Choroid plexus epithelial cell (primary cell): ENCODE measurements at regions not wholly inside any gene's neighbourhood (a gene's known extent, or its start where the extent isn't known, plus 50 kb on each side); places are given as distances from the start of the nearest gene placed in this dataset.
A peak's percentile ranks its signal among the peaks of the same experiment; 100 is the strongest.

Experiments
- DNase-seq: peaks from one replicate; pipeline ENCODE4 v3.0.0-alpha.2; 2010; ENCODE audit warnings: low read depth
- H3K4me3 ChIP-seq: 2 replicates; pipeline ENCODE4 v1.5.1; 2011; ENCODE audit warnings: low read depth, mild to moderate bottlenecking, control low read depth, low read length, moderate library complexity
- TF ChIP-seq, protein P1 (sequence below): conservative IDR thresholded peaks from 2 replicates; pipeline ENCODE4 v1.5.1; 2011; ENCODE audit warnings: low read depth, mild to moderate bottlenecking, control low read depth, inconsistent platforms, low read length, moderate library complexity

DNA sequence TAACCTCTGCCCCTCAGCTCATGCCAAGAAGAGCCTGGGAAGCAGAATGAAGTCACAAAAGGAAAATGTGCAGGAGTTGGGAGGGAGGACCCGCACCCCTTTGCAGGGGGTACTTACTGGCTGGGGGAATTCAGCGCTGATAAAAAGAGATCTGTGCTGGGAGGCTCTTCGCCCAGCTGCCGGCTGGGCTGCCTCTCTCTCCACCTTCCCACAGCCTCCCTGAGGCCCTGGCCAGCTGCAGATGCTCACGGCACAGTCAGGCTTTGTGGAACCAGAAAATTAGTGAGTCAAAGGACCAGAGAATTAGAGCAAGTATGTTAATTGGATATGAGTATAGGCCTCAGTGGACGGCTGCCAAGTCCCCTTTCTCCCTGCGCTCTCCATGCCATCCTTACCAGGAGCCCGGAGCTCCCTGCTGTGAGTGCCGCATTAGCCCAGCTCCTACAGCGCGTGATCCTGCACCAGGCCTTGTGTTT, 181.7 kb upstream of the SH3BP4 start:
- DNase-seq, result peak; percentile 32
- TF ChIP-seq, protein P1, sequence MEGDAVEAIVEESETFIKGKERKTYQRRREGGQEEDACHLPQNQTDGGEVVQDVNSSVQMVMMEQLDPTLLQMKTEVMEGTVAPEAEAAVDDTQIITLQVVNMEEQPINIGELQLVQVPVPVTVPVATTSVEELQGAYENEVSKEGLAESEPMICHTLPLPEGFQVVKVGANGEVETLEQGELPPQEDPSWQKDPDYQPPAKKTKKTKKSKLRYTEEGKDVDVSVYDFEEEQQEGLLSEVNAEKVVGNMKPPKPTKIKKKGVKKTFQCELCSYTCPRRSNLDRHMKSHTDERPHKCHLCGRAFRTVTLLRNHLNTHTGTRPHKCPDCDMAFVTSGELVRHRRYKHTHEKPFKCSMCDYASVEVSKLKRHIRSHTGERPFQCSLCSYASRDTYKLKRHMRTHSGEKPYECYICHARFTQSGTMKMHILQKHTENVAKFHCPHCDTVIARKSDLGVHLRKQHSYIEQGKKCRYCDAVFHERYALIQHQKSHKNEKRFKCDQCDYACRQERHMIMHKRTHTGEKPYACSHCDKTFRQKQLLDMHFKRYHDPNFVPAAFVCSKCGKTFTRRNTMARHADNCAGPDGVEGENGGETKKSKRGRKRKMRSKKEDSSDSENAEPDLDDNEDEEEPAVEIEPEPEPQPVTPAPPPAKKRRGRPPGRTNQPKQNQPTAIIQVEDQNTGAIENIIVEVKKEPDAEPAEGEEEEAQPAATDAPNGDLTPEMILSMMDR, result no peak
- no peak overlapping the region for H3K4me3 ChIP-seq

DNA sequence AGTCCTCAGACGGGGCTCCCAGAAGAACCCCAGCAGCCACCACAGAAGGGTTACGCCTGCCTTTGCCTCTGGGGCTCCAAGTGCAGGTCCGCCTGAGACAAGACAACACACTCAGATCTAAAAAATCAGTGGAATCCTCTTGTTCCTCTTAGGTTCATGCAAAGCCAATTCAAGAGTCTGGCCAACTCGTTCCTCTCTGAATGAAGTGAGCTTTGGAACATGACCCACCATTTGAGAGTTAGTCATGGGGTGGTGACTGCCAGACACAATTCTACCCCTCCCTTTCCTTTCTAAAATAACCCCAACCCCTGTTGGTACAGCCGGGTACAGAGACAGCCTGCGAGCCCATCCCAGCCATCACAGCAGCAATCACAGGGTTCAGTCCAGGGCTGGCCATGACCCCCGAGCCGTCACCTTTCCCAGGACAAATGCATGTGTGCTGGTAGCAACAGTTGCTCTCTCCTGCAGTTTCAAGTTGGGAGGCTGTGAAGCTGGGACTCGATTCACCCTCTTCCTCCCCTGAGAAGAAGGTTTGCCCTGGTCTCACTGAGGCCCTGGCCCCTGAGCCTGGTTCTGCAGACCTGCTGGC, 183.1 kb upstream of the SH3BP4 start:
- no peak for DNase-seq
- H3K4me3 ChIP-seq, result no peak overlapping the region

DNA sequence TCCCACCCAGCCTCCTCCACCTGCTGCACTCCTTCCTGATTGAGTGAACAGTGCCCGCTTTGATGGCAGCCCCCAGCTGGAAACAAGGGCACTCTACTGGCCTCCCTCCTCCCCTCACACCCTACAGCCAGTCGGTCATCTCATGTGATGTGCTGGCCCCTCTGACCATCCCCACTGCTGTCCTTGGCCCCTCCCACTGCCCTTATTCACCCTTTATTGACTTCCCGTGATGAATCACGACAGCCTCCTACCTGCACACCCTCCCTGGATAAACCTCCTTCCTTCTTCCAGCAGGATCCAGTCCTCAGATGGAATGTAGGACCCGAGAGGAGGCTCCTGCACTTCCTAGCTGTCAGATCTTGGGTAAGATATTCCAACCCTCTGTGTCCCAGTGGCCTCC, 186.5 kb upstream of the SH3BP4 start:
- TF ChIP-seq, protein P1, result no peak
- DNase-seq, result no peak
- no peak overlapping the region for H3K4me3 ChIP-seq

More for the DNA sequence above, 183.1 kb upstream of the SH3BP4 start:
- TF ChIP-seq, protein P1, result no peak

DNA sequence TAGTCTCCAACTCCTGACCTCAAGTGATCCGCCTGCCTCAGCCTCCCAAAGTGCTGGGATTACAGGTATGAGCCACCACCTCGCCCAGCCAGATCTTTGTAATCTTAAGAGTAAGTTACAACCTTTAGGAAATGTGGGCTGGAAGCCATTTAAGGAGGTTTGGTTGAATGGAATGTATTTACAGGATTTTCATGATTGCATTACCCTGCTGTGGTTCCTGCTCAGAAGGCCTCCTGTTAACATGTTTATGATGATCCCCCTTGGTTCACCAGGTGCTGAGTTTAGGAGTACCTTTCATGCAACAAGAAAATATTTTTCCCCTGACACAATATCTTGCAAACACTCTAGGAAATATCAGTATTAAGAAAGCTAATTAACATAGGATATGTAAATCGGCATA, 187.4 kb upstream of the SH3BP4 start:
- DNase-seq, result no peak
- H3K4me3 ChIP-seq, result no peak overlapping the region
- TF ChIP-seq, protein P1, result no peak

DNA sequence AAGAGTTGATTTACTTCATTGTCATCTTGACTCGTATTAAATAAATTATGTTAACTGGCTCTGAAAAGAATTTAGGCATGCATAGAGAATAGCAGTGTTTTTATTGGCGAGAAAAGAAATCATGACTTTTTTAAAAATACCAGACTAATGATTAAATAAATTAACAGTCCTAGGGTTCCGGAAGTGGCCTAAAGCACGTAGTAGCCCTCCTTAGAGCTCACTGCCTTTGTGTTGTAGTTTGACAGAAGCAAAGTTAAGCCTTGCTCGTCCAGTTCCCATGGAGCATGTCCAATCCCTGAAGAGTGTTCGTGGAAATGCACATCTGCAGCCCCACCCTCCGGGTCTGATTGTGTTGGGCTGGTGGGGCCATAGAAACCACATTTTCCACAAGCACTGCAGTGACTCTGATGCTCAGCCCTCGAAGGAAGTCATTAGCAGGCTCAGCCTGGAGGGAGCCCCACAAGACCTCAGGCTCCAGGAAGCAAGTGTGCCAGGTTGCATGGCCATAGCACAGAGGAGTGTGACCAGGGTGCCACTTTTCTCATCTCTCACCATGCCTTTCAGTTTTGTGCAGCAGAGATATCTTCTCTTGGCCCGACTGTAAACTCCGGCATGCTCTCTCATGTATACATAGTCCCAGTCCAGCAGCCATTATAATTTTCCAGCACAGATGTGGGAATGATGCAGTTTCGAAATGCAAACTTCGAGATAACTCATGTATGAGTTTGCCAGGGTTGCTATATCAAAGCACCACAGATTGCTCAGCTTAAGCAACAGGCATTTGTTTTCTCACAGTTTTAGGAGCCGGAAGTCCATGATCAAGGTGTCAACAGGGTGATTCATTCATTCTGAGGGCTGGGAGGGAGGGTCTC, 188.6 kb upstream of the SH3BP4 start:
- H3K4me3 ChIP-seq, result no peak overlapping the region
- DNase-seq, result no peak
- TF ChIP-seq, protein P1, result no peak

DNA sequence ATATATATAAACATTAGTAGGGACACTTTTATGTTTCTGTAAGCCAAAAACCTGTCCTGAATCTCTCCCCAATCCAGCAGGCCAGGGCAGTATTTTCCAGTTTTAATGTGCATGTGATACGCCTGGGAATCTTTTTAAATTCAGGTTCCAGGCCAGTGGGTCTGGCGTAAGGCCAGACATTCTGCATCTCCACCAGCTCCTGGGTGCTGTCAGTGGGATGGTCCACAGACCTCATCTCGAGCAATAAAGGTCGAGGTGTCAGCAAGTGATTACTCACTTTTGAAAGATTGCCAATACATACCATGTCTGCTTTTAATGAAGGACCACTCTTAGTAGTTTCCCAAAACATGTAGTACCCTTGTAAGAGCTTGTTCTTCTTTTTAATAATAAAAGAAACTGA, 189.9 kb upstream of the SH3BP4 start:
- DNase-seq, result no peak
- no peak overlapping the region for H3K4me3 ChIP-seq
- TF ChIP-seq, protein P1, result no peak
